ENCODE measurements at regions not wholly inside any gene's neighbourhood (a gene's known extent, or its start where the extent isn't known, plus 50 kb on each side); places are given as distances from the start of the nearest gene placed in this dataset.

- no peak for DNase-seq
These were observed 135.4 kb downstream of the SLITRK6 start for GRCh38 chr13:85663856-85664255.

- no peak for DNase-seq
These were observed 137.0 kb downstream of the SLITRK6 start for GRCh38 chr13:85662186-85662585.

GRCh38 chr13:85661675-85662074, 137.5 kb downstream of the SLITRK6 start:
- DNase-seq, result no peak

- DNase-seq, result no peak
These were observed 139.7 kb downstream of the SLITRK6 start for GRCh38 chr13:85659493-85659892.

GRCh38 chr13:85657942-85658341, 141.3 kb downstream of the SLITRK6 start:
- no peak for DNase-seq

- no peak for DNase-seq
These were observed 144.2 kb downstream of the SLITRK6 start for GRCh38 chr13:85655040-85655439.

- DNase-seq, result no peak
These were observed 145.0 kb downstream of the SLITRK6 start for GRCh38 chr13:85654227-85654626.

GRCh38 chr13:85653681-85654080, 145.5 kb downstream of the SLITRK6 start:
- DNase-seq, result no peak

- no peak for DNase-seq
These were observed 146.7 kb downstream of the SLITRK6 start for GRCh38 chr13:85652491-85652890.

GRCh38 chr13:85651440-85651839, 147.8 kb downstream of the SLITRK6 start:
- no peak for DNase-seq

GRCh38 chr13:85650613-85651012, 148.6 kb downstream of the SLITRK6 start:
- no peak for DNase-seq

- no peak for DNase-seq
These were observed 158.5 kb downstream of the SLITRK6 start for GRCh38 chr13:85640727-85641126.

- DNase-seq, result no peak
These were observed 160.3 kb downstream of the SLITRK6 start for GRCh38 chr13:85638815-85639393.

- DNase-seq, result no peak
These were observed 161.0 kb downstream of the SLITRK6 start for GRCh38 chr13:85638265-85638664.

GRCh38 chr13:85632526-85633195, 166.6 kb downstream of the SLITRK6 start:
- DNase-seq, result no peak

- DNase-seq, result no peak
These were observed 167.4 kb downstream of the SLITRK6 start for GRCh38 chr13:85631801-85632200.

- no peak for DNase-seq
These were observed 172.6 kb downstream of the SLITRK6 start for GRCh38 chr13:85626603-85627002.

- no peak for DNase-seq
These were observed 179.9 kb downstream of the SLITRK6 start for GRCh38 chr13:85619321-85619720.

- DNase-seq, result no peak
These were observed 180.7 kb downstream of the SLITRK6 start for GRCh38 chr13:85618521-85618920.

- DNase-seq, result no peak
These were observed 182.9 kb downstream of the SLITRK6 start for GRCh38 chr13:85616275-85616674.

- no peak for DNase-seq
These were observed 184.2 kb downstream of the SLITRK6 start for GRCh38 chr13:85615031-85615430.

GRCh38 chr13:85610024-85610423, 189.2 kb downstream of the SLITRK6 start:
- no peak for DNase-seq

GRCh38 chr13:85608255-85608829, 190.9 kb downstream of the SLITRK6 start:
- DNase-seq, result no peak

GRCh38 chr13:85603735-85604134, 195.5 kb downstream of the SLITRK6 start:
- DNase-seq, result no peak

- DNase-seq, result no peak
These were observed 197.7 kb downstream of the SLITRK6 start for GRCh38 chr13:85601526-85601925.
